HepG2 (cell line): ENCODE measurements at regions not wholly inside any gene's neighbourhood (a gene's known extent, or its start where the extent isn't known, plus 50 kb on each side); places are given as distances from the start of the nearest gene placed in this dataset.

Experiments
- ATAC-seq: fragments of 200-7000 bp; cut with Tn5 transposase; 3 replicates; pipeline ENCODE4 v1.9.1; 2020; ENCODE audit warnings: mild to moderate bottlenecking, moderate library complexity
- BruUV-seq: library from RNA; stranded (reverse); fragments of 400-500 nt; replicated peaks from 2 replicates; lab custom pipeline; 2021; lab: Mats Ljungman, UMichigan
- CTCF ChIA-PET: fragments of 300-600 bp; formaldehyde crosslinking; extraction: SDS; loops from one replicate; lab custom pipeline; 2021; ENCODE audit warnings: low total read pairs, inconsistent platforms, low intra/inter-chr PET ratio; lab: Yijun Ruan, JAX
- POLR2A ChIA-PET: fragments of 350-600 bp; sonication (Branson Sonifier 250); formaldehyde crosslinking; loops from one replicate; lab custom pipeline; 2020; ENCODE audit warnings: antibody characterized with exemption, inconsistent platforms; lab: Yijun Ruan, JAX
- DNase-seq: peaks from one replicate; pipeline ENCODE4 v3.0.0-alpha.2; 2015; ENCODE audit warnings: low spot score
- FAIRE-seq: peaks from 3 replicates; lab custom pipeline; 2011; peaks lifted over from hg19 to GRCh38; lab: Jason Lieb, UNC
- H2AFZ ChIP-seq: one replicate; pipeline ENCODE4 v1.6.1; 2011; ENCODE audit warnings: low read length, inconsistent platforms
- H3K27ac ChIP-seq: fragments of 300-600 bp; 3 replicates; pipeline ENCODE4 v1.8.0; 2011; ENCODE audit warnings: mixed run types, mild to moderate bottlenecking, mixed read lengths, low read length, inconsistent platforms; ENCODE audit not compliant: insufficient read depth; ENCODE audit errors: extremely low read length
- H3K27me3 ChIP-seq, 2 experiments: fragments of 200-600 bp in 1 of 2; 2 replicates in 1 of 2; 3 replicates in 1 of 2; pipeline versions ENCODE4 v1.6.0 to v1.8.0; 2011; ENCODE audit warnings: low read length in 2 of 2, mild to moderate bottlenecking in 2 of 2, moderate library complexity in 2 of 2, inconsistent platforms in 1 of 2; ENCODE audit not compliant: insufficient read depth in 2 of 2, control insufficient read depth in 1 of 2
- H3K36me3 ChIP-seq, 2 experiments: fragments of 200-600 bp in 1 of 2; replicated peaks in 1 of 2; 2 replicates in 1 of 2; 3 replicates in 1 of 2; pipeline versions ENCODE4 v1.5.1 to v1.8.0; 2011; ENCODE audit warnings: low read length in 2 of 2, inconsistent platforms in 1 of 2; ENCODE audit not compliant: insufficient read depth in 2 of 2, control insufficient read depth in 1 of 2
- H3K4me1 ChIP-seq: 2 replicates; pipeline ENCODE4 v1.5.1; 2012; ENCODE audit warnings: low read length, inconsistent platforms; ENCODE audit not compliant: insufficient read depth
- H3K4me2 ChIP-seq: 2 replicates; pipeline ENCODE4 v1.6.0; 2011; ENCODE audit warnings: low read depth, low read length, inconsistent platforms
- H3K4me3 ChIP-seq, 3 experiments: fragments of 200-600 bp in 1 of 3; sonication (generic), shearing (Covaris generic) in 1 of 3; replicated peaks in 1 of 3; 2 replicates each; pipeline ENCODE4 v1.5.1; 2011 to 2016; ENCODE audit warnings: low read length in 3 of 3, inconsistent platforms in 2 of 3, low read depth in 2 of 3, mild to moderate bottlenecking in 2 of 3, control low read depth in 1 of 3, mixed read lengths in 1 of 3; ENCODE audit not compliant: insufficient read depth in 1 of 3
- H3K79me2 ChIP-seq: one replicate; pipeline ENCODE4 v1.6.1; 2011; ENCODE audit warnings: low read length, inconsistent platforms; ENCODE audit not compliant: insufficient read depth
- H3K9ac ChIP-seq: 2 replicates; pipeline ENCODE4 v1.6.0; 2011; ENCODE audit warnings: mild to moderate bottlenecking, low read depth, low read length, inconsistent platforms; ENCODE audit not compliant: insufficient read depth
- H3K9me3 ChIP-seq: 2 replicates; pipeline ENCODE4 v1.5.1; 2012; ENCODE audit warnings: mild to moderate bottlenecking, low read length
- H4K20me1 ChIP-seq: 2 replicates; pipeline ENCODE4 v1.6.0; 2011; ENCODE audit warnings: inconsistent platforms, mild to moderate bottlenecking, low read length, moderate library complexity; ENCODE audit not compliant: insufficient read depth
- BRCA1 ChIP-seq: sonication (generic); formaldehyde crosslinking; IDR thresholded peaks from 2 replicates; pipeline ENCODE4 v1.4.0; 2020; ENCODE audit warnings: missing genetic modification reagents
- CENPX ChIP-seq: sonication (generic); formaldehyde crosslinking; IDR thresholded peaks from 2 replicates; pipeline ENCODE4 v1.9.0; 2021; ENCODE audit warnings: mild to moderate bottlenecking, missing genetic modification reagents, moderate library complexity
- KAT8 ChIP-seq: IDR thresholded peaks from 2 replicates; pipeline ENCODE4 v1.6.1; 2016; ENCODE audit warnings: missing genetic modification reagents, missing compliant biosample characterization
- KDM5B ChIP-seq: sonication (generic); formaldehyde crosslinking; IDR thresholded peaks from 2 replicates; pipeline ENCODE4 v1.4.0; 2020; ENCODE audit warnings: missing genetic modification reagents, mild to moderate bottlenecking, borderline replicate concordance
- POLR2AphosphoS5 ChIP-seq: IDR thresholded peaks from 2 replicates; pipeline ENCODE4 v1.6.1; 2012; ENCODE audit warnings: low read depth, low read length
- SMYD3 ChIP-seq: sonication (generic); formaldehyde crosslinking; IDR thresholded peaks from 2 replicates; pipeline ENCODE4 v1.8.1; 2023; ENCODE audit warnings: mild to moderate bottlenecking, missing genetic modification reagents
- SRY ChIP-seq: sonication (generic); formaldehyde crosslinking; IDR thresholded peaks from 2 replicates; pipeline ENCODE4 v1.8.0; 2022; ENCODE audit warnings: mild to moderate bottlenecking, missing genetic modification reagents
- ZBTB46 ChIP-seq: sonication (generic); formaldehyde crosslinking; IDR thresholded peaks from 2 replicates; pipeline ENCODE4 v1.4.0; 2020; ENCODE audit warnings: mild to moderate bottlenecking, missing genetic modification reagents, borderline replicate concordance
- ZFY ChIP-seq: sonication (generic); formaldehyde crosslinking; IDR thresholded peaks from 2 replicates; pipeline ENCODE4 v1.4.0; 2020; ENCODE audit warnings: missing genetic modification reagents
- ZNF17 ChIP-seq: sonication (generic); formaldehyde crosslinking; IDR thresholded peaks from 2 replicates; pipeline ENCODE4 v1.5.0; 2020; ENCODE audit warnings: mild to moderate bottlenecking, missing genetic modification reagents
- ZNF20 ChIP-seq: sonication (generic); formaldehyde crosslinking; IDR thresholded peaks from 2 replicates; pipeline ENCODE4 v1.4.0; 2020; ENCODE audit warnings: mild to moderate bottlenecking, moderate library complexity, missing genetic modification reagents
- ZNF282 ChIP-seq: fragments of 450-650 bp; IDR thresholded peaks from 2 replicates; pipeline ENCODE4 v1.6.1; 2018; ENCODE audit not compliant: partially characterized antibody
- ZNF460 ChIP-seq: sonication (generic); formaldehyde crosslinking; IDR thresholded peaks from 2 replicates; pipeline ENCODE4 v1.5.1; 2020; ENCODE audit warnings: missing genetic modification reagents, mild to moderate bottlenecking, borderline replicate concordance
- ZNF567 ChIP-seq: sonication (generic); formaldehyde crosslinking; IDR thresholded peaks from 2 replicates; pipeline ENCODE4 v1.8.1; 2023; ENCODE audit warnings: mild to moderate bottlenecking, missing genetic modification reagents, borderline replicate concordance
- ZNF780A ChIP-seq: sonication (generic); formaldehyde crosslinking; IDR thresholded peaks from 2 replicates; pipeline ENCODE4 v1.8.0; 2022; ENCODE audit warnings: mild to moderate bottlenecking, missing genetic modification reagents, moderate library complexity
- WGBS: methylation state at CpG from one replicate; pipeline ENCODE4 v1.1.6; 2017; ENCODE audit warnings: low lambda C conversion rate; 5-methylcytosine and 5-hydroxymethylcytosine counted together
- in situ Hi-C: cut with HindIII; loops from 2 replicates; pipeline ENCODE4 v1.10.0; 2017; ENCODE audit warnings: low pct_unique_long_range_greater_than_20kb; ENCODE audit not compliant: extremely low pct_ligation_motif_present
- intact Hi-C: fragments of 100-400 bp; cut with micrococcal nuclease; formaldehyde crosslinking; loops from one replicate; pipeline ENCODE4 v1.10.0; 2022; ENCODE audit not compliant: unreplicated experiment

GRCh38 chr13:104634016-104634415, 1567.8 kb upstream of the SLC10A2 start:
- Histone ChIP-seq H3K9ac (no peak overlapping the region), H3K4me1 (no peaks in the 10 kb centered on the region), H3K27me3 (no peaks in the 10 kb centered on the region; a peak in 1 of 5 replicates), H3K36me3 (no peaks in the 10 kb centered on the region), H4K20me1 (no peaks in the 10 kb centered on the region), H3K79me2 (no peaks in the 10 kb centered on the region), H2AFZ (no peak overlapping the region), H3K27ac (no peak overlapping the region), H3K9me3 (peaks cover 41% of the 10 kb centered on the region), H3K4me2 (no peak overlapping the region), H3K4me3 (no peak overlapping the region)
- 6% methylated on average over 2 of the region's 2 CpGs for WGBS
- TF ChIP-seq ZNF17 (no peak), ZNF780A (no peak), ZBTB46 (CRISPR knock-in tag) (no peak), SMYD3 (no peak), BRCA1 (CRISPR knock-in tag) (no peak), KDM5B (CRISPR knock-in tag) (no peak), KAT8 (CRISPR knock-in tag) (no peak), ZNF567 (CRISPR knock-in tag) (no peak), ZFY (CRISPR knock-in tag) (no peak), ZNF20 (no peak), SRY (CRISPR knock-in tag) (no peak), POLR2AphosphoS5 (no peak), ZNF282 (no peak), CENPX (CRISPR knock-in tag) (no peak), ZNF460 (CRISPR knock-in tag) (no peak)
- DNase-seq (no peak), ATAC-seq (no peak), FAIRE-seq (no peak)
- CTCF ChIA-PET = no interaction called here
- in situ Hi-C loops = no loop called here
- no TSS peak for BruUV-seq
- intact Hi-C loops = no loop called here
- POLR2A ChIA-PET = no interaction called here
